GM12878 (cell line): ENCODE measurements at regions not wholly inside any gene's neighbourhood (a gene's known extent, or its start where the extent isn't known, plus 50 kb on each side); places are given as distances from the start of the nearest gene placed in this dataset.

Source experiments
- ATAC-seq: fragments of 200-7000 bp; cut with Tn5 transposase; 3 replicates; pipeline ENCODE4 v1.9.1; 2020; ENCODE audit warnings: mild to moderate bottlenecking, moderate library complexity
- BruUV-seq: library from RNA; stranded (reverse); fragments of 400-500 nt; replicated peaks from 2 replicates; lab custom pipeline; 2021; lab: Mats Ljungman, UMichigan
- CTCF ChIA-PET: fragments of 300-600 bp; sonication (Branson Sonifier 250); formaldehyde crosslinking; extraction: SDS; loops from one replicate; lab custom pipeline; 2021; ENCODE audit warnings: inconsistent platforms; lab: Yijun Ruan, JAX
- POLR2A ChIA-PET: fragments of 350-600 bp; formaldehyde crosslinking; extraction: SDS; loops from one replicate; lab custom pipeline; 2021; ENCODE audit warnings: inconsistent platforms; lab: Charles Lee
- RAD21 ChIA-PET: fragments of 300-600 bp; sonication (Branson Sonifier 250); formaldehyde crosslinking; loops from one replicate; lab custom pipeline; 2023; ENCODE audit warnings: antibody characterized with exemption; ENCODE audit not compliant: unreplicated experiment; lab: Charles Lee
- SMC1A ChIA-PET: fragments of 300-600 bp; sonication (Branson Sonifier 250); formaldehyde crosslinking; loops from one replicate; lab custom pipeline; 2023; ENCODE audit not compliant: unreplicated experiment, uncharacterized antibody; lab: Charles Lee
- DNase-seq: peaks from one replicate; pipeline ENCODE4 v3.0.0-alpha.2; 2011; ENCODE audit warnings: low read depth, low spot score
- FAIRE-seq: peaks from 3 replicates; lab custom pipeline; 2011; peaks lifted over from hg19 to GRCh38; lab: Jason Lieb, UNC
- H2AFZ ChIP-seq: 2 replicates; pipeline ENCODE4 v1.6.0; 2011; ENCODE audit warnings: low read depth, low read length, control low read depth; ENCODE audit not compliant: control insufficient read depth
- H3K27ac ChIP-seq: 2 replicates; pipeline ENCODE4 v1.5.1; 2011; ENCODE audit warnings: control low read depth; ENCODE audit not compliant: control insufficient read depth, insufficient read depth
- H3K27me3 ChIP-seq, 2 experiments: replicated peaks in 1 of 2; 2 replicates each; pipeline versions ENCODE4 v1.6.0 to v1.6.1; 2011; ENCODE audit warnings: low read length in 1 of 2; ENCODE audit not compliant: control insufficient read depth in 2 of 2, insufficient read depth in 2 of 2
- H3K36me3 ChIP-seq, 2 experiments: 2 replicates each; pipeline ENCODE4 v1.5.1; 2011; ENCODE audit warnings: low read length in 1 of 2; ENCODE audit not compliant: control insufficient read depth in 2 of 2, insufficient read depth in 2 of 2
- H3K4me1 ChIP-seq: 2 replicates; pipeline ENCODE4 v1.6.1; 2011; ENCODE audit warnings: mild to moderate bottlenecking, low read length, moderate library complexity, mixed read lengths; ENCODE audit not compliant: control insufficient read depth, insufficient read depth
- H3K4me2 ChIP-seq: 2 replicates; pipeline ENCODE4 v1.6.0; 2011; ENCODE audit warnings: control low read depth; ENCODE audit not compliant: control insufficient read depth, insufficient read depth
- H3K4me3 ChIP-seq: fragments of 200-600 bp; sonication (generic); 2 replicates; pipeline ENCODE4 v1.5.1; 2016
- H3K79me2 ChIP-seq: 2 replicates; pipeline ENCODE4 v1.6.0; 2011; ENCODE audit warnings: low read length; ENCODE audit not compliant: control insufficient read depth, insufficient read depth
- H3K9ac ChIP-seq: 2 replicates; pipeline ENCODE4 v1.8.0; 2011; ENCODE audit warnings: low read length, control low read depth, mixed read lengths; ENCODE audit not compliant: control insufficient read depth, insufficient read depth
- H3K9me3 ChIP-seq: replicated peaks from 3 replicates; pipeline ENCODE4 v1.5.1; 2011; ENCODE audit warnings: mild to moderate bottlenecking, low read length; ENCODE audit not compliant: control insufficient read depth, insufficient read depth
- H4K20me1 ChIP-seq: 2 replicates; pipeline ENCODE4 v1.6.0; 2011; ENCODE audit not compliant: control insufficient read depth, insufficient read depth
- BCL11A ChIP-seq: IDR thresholded peaks from 2 replicates; pipeline ENCODE4 v1.6.1; 2011; ENCODE audit warnings: low read depth, low read length
- BMI1 ChIP-seq: fragments of 450-650 bp; IDR thresholded peaks from 2 replicates; pipeline ENCODE4 v1.6.1; 2016; ENCODE audit warnings: mild to moderate bottlenecking, moderate library complexity, borderline replicate concordance
- CEBPB ChIP-seq, 2 experiments: fragments of 150-350 bp in 1 of 2; IDR thresholded peaks; 2 replicates each; pipeline ENCODE4 v1.6.1; 2012 to 2014; ENCODE audit warnings: low read depth in 2 of 2, low read length in 2 of 2, borderline replicate concordance in 1 of 2, inconsistent platforms in 1 of 2
- CHD1 ChIP-seq: IDR thresholded peaks from 2 replicates; pipeline ENCODE4 v1.6.1; 2012; ENCODE audit warnings: low read depth, low read length, improper control_type of control experiment
- DPF2 ChIP-seq: fragments of 450-650 bp; IDR thresholded peaks from 2 replicates; pipeline ENCODE4 v1.6.1; 2017; ENCODE audit warnings: mild to moderate bottlenecking
- IRF4 ChIP-seq: IDR thresholded peaks from 2 replicates; pipeline ENCODE4 v1.6.1; 2011; ENCODE audit warnings: low read depth, low read length
- KLF5 ChIP-seq: fragments of 450-650 bp; IDR thresholded peaks from 2 replicates; pipeline ENCODE4 v1.6.1; 2014; ENCODE audit warnings: mild to moderate bottlenecking; ENCODE audit not compliant: partially characterized antibody
- NFXL1 ChIP-seq: fragments of 450-650 bp; IDR thresholded peaks from 2 replicates; pipeline ENCODE4 v1.6.1; 2017; ENCODE audit warnings: antibody characterized with exemption, mild to moderate bottlenecking, borderline replicate concordance
- NFYA ChIP-seq: IDR thresholded peaks from 2 replicates; pipeline ENCODE4 v1.6.1; 2011; ENCODE audit warnings: low read depth, mild to moderate bottlenecking, low read length, improper control_type of control experiment, borderline replicate concordance
- PAX8 ChIP-seq: fragments of 450-650 bp; IDR thresholded peaks from 2 replicates; pipeline ENCODE4 v1.6.1; 2017; ENCODE audit warnings: mild to moderate bottlenecking, moderate library complexity
- SIN3A ChIP-seq: IDR thresholded peaks from 2 replicates; pipeline ENCODE4 v1.6.1; 2012; ENCODE audit warnings: low read depth, low read length, improper control_type of control experiment
- SRF ChIP-seq, 2 experiments: IDR thresholded peaks; 2 replicates each; pipeline ENCODE4 v1.6.1; 2011; ENCODE audit warnings: low read depth in 2 of 2, low read length in 2 of 2, mild to moderate bottlenecking in 1 of 2, moderate library complexity in 1 of 2
- WGBS: methylation state at CpG from one replicate; pipeline ENCODE4 v1.1.6; 2016; ENCODE audit warnings: low lambda C conversion rate; ENCODE audit not compliant: insufficient replicate concordance, insufficient coverage; ENCODE audit errors: missing lambda C conversion rate; 5-methylcytosine and 5-hydroxymethylcytosine counted together
- in situ Hi-C: fragments of 300-500 bp; cut with MboI; formaldehyde crosslinking; loops from 9 replicates; pipeline ENCODE4 v1.14.3; 2018; ENCODE audit warnings: mixed read lengths
- intact Hi-C: fragments of 100-400 bp; cut with micrococcal nuclease; formaldehyde crosslinking; loops from one replicate; pipeline ENCODE4 v1.14.2; 2022; ENCODE audit not compliant: unreplicated experiment
- TF ChIP-seq, protein P1 (sequence below): fragments of 450-650 bp; IDR thresholded peaks from 2 replicates; pipeline ENCODE4 v1.6.1; 2017; ENCODE audit warnings: low read depth, mild to moderate bottlenecking, moderate library complexity
- TF ChIP-seq, protein P2 (sequence below): fragments of 450-650 bp; IDR thresholded peaks from 2 replicates; pipeline ENCODE4 v1.6.1; 2017; ENCODE audit warnings: mild to moderate bottlenecking
- TF ChIP-seq, protein P3 (sequence below): fragments of 450-650 bp; IDR thresholded peaks from 2 replicates; pipeline ENCODE4 v1.6.1; 2014; ENCODE audit warnings: mild to moderate bottlenecking
- TF ChIP-seq, protein P4 (sequence below): fragments of 450-650 bp; IDR thresholded peaks from 2 replicates; pipeline ENCODE4 v1.6.1; 2018; ENCODE audit warnings: mild to moderate bottlenecking, low read depth, moderate library complexity; ENCODE audit not compliant: partially characterized antibody

DNA sequence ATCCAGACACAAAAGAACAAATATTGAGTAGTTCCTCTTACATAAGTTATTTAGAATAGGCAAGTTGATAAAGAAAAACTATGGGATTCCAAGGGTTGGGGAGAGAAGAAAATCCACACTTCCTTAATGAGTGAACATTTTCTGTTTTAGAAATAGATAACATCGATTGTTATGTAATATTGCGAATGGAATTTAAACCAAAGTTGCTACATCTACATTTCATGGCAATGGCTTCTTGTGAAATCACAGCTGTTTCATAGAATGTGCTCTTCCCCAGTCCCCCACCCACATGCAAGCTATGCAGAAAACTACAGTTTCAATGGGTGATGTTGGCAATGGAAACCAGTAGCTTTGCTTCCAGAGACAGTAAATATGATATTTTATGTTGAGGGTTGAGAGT is 1639.5 kb downstream of the SI start (continued):
- TF ChIP-seq, protein P1, sequence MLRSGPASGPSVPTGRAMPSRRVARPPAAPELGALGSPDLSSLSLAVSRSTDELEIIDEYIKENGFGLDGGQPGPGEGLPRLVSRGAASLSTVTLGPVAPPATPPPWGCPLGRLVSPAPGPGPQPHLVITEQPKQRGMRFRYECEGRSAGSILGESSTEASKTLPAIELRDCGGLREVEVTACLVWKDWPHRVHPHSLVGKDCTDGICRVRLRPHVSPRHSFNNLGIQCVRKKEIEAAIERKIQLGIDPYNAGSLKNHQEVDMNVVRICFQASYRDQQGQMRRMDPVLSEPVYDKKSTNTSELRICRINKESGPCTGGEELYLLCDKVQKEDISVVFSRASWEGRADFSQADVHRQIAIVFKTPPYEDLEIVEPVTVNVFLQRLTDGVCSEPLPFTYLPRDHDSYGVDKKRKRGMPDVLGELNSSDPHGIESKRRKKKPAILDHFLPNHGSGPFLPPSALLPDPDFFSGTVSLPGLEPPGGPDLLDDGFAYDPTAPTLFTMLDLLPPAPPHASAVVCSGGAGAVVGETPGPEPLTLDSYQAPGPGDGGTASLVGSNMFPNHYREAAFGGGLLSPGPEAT, result no peak
- TF ChIP-seq BMI1 (no peak), KLF5 (no peak), NFYA (no peak), CHD1 (no peak), SIN3A (no peak), NFXL1 (no peak), CEBPB (IDR thresholded peaks at IDR 0.05; ENCODE audit: borderline replicate concordance in 1 of 2, low read depth in 2 of 2, low read length in 2 of 2) (no peak), DPF2 (no peak)
- TF ChIP-seq, protein P2, sequence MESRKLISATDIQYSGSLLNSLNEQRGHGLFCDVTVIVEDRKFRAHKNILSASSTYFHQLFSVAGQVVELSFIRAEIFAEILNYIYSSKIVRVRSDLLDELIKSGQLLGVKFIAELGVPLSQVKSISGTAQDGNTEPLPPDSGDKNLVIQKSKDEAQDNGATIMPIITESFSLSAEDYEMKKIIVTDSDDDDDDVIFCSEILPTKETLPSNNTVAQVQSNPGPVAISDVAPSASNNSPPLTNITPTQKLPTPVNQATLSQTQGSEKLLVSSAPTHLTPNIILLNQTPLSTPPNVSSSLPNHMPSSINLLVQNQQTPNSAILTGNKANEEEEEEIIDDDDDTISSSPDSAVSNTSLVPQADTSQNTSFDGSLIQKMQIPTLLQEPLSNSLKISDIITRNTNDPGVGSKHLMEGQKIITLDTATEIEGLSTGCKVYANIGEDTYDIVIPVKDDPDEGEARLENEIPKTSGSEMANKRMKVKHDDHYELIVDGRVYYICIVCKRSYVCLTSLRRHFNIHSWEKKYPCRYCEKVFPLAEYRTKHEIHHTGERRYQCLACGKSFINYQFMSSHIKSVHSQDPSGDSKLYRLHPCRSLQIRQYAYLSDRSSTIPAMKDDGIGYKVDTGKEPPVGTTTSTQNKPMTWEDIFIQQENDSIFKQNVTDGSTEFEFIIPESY, result no peak
- TF ChIP-seq, all 136 proteins: peak for 0

DNA sequence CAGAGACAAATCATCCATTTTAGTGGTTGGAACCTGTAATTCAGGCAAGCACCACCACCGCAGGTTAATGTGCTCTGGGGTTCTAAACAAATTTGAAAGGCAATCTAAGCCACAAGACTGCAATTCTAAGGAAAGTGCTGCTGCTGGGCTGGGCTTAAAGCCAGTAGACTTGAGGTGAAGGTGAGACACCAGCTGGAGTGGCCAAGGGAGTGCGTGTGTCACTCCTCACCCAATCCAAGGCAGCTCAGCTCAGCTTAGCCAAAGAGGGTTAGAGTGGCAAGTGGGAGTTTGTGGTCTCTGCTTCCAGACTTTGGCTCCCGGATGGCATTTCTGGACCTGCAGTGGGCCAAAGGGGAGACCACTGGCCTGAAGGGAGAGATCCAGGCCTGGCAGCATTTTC is 1655.6 kb downstream of the SI start:
- ATAC-seq (no peak), DNase-seq (no peak), FAIRE-seq (no peak)
- ChIA-PET POLR2A (no interaction called here), SMC1A (no interaction called here), RAD21 (no interaction called here), CTCF (interaction anchor here (0.8 kb wide), 1 partner anchor 51 kb away, joined by 3 read pairs; no protein-coding TSS in a partner anchor)
- in situ Hi-C loops (no loop called here), intact Hi-C loops (no loop called here)
- no peaks in the 10 kb centered on the region for H3K4me1 ChIP-seq
- no TSS peak for BruUV-seq
- H3K27me3 ChIP-seq, result no peaks in the 10 kb centered on the region
- H3K27ac ChIP-seq, result no peak overlapping the region
- H4K20me1 ChIP-seq, result no peaks in the 10 kb centered on the region
- H3K9me3 ChIP-seq, result no peaks in the 10 kb centered on the region
- H3K79me2 ChIP-seq, result no peaks in the 10 kb centered on the region
- no peak overlapping the region for H3K4me3 ChIP-seq
- no peak overlapping the region for H2AFZ ChIP-seq
- H3K36me3 ChIP-seq, result no peaks in the 10 kb centered on the region
- no peak overlapping the region for H3K4me2 ChIP-seq
- WGBS, result 24% methylated on average over 3 of the region's 3 CpGs
- H3K9ac ChIP-seq, result no peak overlapping the region
- no peak for TF ChIP-seq IRF4
- TF ChIP-seq BCL11A, result no peak
- TF ChIP-seq, protein P3, sequence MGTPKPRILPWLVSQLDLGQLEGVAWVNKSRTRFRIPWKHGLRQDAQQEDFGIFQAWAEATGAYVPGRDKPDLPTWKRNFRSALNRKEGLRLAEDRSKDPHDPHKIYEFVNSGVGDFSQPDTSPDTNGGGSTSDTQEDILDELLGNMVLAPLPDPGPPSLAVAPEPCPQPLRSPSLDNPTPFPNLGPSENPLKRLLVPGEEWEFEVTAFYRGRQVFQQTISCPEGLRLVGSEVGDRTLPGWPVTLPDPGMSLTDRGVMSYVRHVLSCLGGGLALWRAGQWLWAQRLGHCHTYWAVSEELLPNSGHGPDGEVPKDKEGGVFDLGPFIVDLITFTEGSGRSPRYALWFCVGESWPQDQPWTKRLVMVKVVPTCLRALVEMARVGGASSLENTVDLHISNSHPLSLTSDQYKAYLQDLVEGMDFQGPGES, result no peak
- no peak for TF ChIP-seq SRF (IDR thresholded peaks at IDR 0.05; ENCODE audit: low read depth in 2 of 2, low read length in 2 of 2)
- TF ChIP-seq PAX8, result no peak
- TF ChIP-seq, protein P4, sequence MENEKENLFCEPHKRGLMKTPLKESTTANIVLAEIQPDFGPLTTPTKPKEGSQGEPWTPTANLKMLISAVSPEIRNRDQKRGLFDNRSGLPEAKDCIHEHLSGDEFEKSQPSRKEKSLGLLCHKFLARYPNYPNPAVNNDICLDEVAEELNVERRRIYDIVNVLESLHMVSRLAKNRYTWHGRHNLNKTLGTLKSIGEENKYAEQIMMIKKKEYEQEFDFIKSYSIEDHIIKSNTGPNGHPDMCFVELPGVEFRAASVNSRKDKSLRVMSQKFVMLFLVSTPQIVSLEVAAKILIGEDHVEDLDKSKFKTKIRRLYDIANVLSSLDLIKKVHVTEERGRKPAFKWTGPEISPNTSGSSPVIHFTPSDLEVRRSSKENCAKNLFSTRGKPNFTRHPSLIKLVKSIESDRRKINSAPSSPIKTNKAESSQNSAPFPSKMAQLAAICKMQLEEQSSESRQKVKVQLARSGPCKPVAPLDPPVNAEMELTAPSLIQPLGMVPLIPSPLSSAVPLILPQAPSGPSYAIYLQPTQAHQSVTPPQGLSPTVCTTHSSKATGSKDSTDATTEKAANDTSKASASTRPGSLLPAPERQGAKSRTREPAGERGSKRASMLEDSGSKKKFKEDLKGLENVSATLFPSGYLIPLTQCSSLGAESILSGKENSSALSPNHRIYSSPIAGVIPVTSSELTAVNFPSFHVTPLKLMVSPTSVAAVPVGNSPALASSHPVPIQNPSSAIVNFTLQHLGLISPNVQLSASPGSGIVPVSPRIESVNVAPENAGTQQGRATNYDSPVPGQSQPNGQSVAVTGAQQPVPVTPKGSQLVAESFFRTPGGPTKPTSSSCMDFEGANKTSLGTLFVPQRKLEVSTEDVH, result no peak
